ENCODE measurements at regions not wholly inside any gene's neighbourhood (a gene's known extent, or its start where the extent isn't known, plus 50 kb on each side); places are given as distances from the start of the nearest gene placed in this dataset.

GRCh38 chr9:110126499-110126941 is 81.4 kb downstream of the C9orf152 start:
- peak overlapping the region; percentile 82 for H3K4me3 Mint-ChIP-seq
- peaks cover 84% of the 10 kb centered on the region for H3K4me1 Mint-ChIP-seq
- peaks cover 3% of the 10 kb centered on the region for H3K36me3 Mint-ChIP-seq (ENCODE audit: low read depth)
- peak overlapping the region; percentile 100 for H3K27ac Mint-ChIP-seq
- H3K9me3 Mint-ChIP-seq: no peaks in the 10 kb centered on the region
- H3K27me3 Mint-ChIP-seq (ENCODE audit: low read depth, poor library complexity): peaks cover 3% of the 10 kb centered on the region
- no peak for DNase-seq
- TF ChIP-seq CTCF (IDR thresholded peaks at IDR 0.05): no peak

GRCh38 chr9:110126986-110127864 is 80.7 kb downstream of the C9orf152 start:
- Mint-ChIP-seq H3K36me3 (ENCODE audit: low read depth) (peaks cover 8% of the 10 kb centered on the region), H3K27ac (peak overlapping the region; percentile 100), H3K27me3 (ENCODE audit: low read depth, poor library complexity) (peaks cover 6% of the 10 kb centered on the region), H3K4me1 (peaks cover 89% of the 10 kb centered on the region), H3K9me3 (no peaks in the 10 kb centered on the region), H3K4me3 (peak overlapping the region; percentile 82)
- DNase-seq: no peak
- TF ChIP-seq CTCF (IDR thresholded peaks at IDR 0.05): no peak

- Mint-ChIP-seq H3K36me3 (ENCODE audit: low read depth) (peaks cover 8% of the 10 kb centered on the region), H3K27me3 (ENCODE audit: low read depth, poor library complexity) (peaks cover 12% of the 10 kb centered on the region), H3K9me3 (no peaks in the 10 kb centered on the region), H3K4me1 (peaks cover 81% of the 10 kb centered on the region), H3K4me3 (no peak overlapping the region), H3K27ac (peak overlapping the region; percentile 60)
- TF ChIP-seq CTCF (IDR thresholded peaks at IDR 0.05): no peak
- no peak for DNase-seq
These were observed 79.2 kb downstream of the C9orf152 start for GRCh38 chr9:110128664-110129329.

- Mint-ChIP-seq H3K36me3 (ENCODE audit: low read depth) (peaks cover 8% of the 10 kb centered on the region), H3K27ac (peak overlapping the region; percentile 60), H3K9me3 (no peaks in the 10 kb centered on the region), H3K4me3 (no peak overlapping the region), H3K4me1 (peaks cover 75% of the 10 kb centered on the region), H3K27me3 (ENCODE audit: low read depth, poor library complexity) (peaks cover 12% of the 10 kb centered on the region)
- TF ChIP-seq CTCF (IDR thresholded peaks at IDR 0.05): no peak
- DNase-seq: no peak
These were observed 78.5 kb downstream of the C9orf152 start for GRCh38 chr9:110129425-110129824.

GRCh38 chr9:110130211-110130610 is 77.7 kb downstream of the C9orf152 start:
- Mint-ChIP-seq H3K27me3 (ENCODE audit: low read depth, poor library complexity) (peaks cover 12% of the 10 kb centered on the region), H3K4me1 (peaks cover 67% of the 10 kb centered on the region), H3K4me3 (no peak overlapping the region), H3K9me3 (no peaks in the 10 kb centered on the region), H3K36me3 (ENCODE audit: low read depth) (peaks cover 8% of the 10 kb centered on the region), H3K27ac (no peak overlapping the region)
- no peak for TF ChIP-seq CTCF (IDR thresholded peaks at IDR 0.05)
- no peak for DNase-seq
